GM12875 (cell line): ENCODE measurements at regions not wholly inside any gene's neighbourhood (a gene's known extent, or its start where the extent isn't known, plus 50 kb on each side); places are given as distances from the start of the nearest gene placed in this dataset.

Experiments
- H3K4me3 ChIP-seq: one replicate; pipeline ENCODE4 v1.5.1; 2011; ENCODE audit warnings: low read depth, low read length, control low read depth
- CTCF ChIP-seq: IDR thresholded peaks from 2 replicates; pipeline ENCODE4 v1.5.1; 2011; ENCODE audit warnings: low read depth, mild to moderate bottlenecking, control low read depth, inconsistent platforms, low read length, moderate library complexity, borderline replicate concordance; ENCODE audit not compliant: insufficient read depth

DNA sequence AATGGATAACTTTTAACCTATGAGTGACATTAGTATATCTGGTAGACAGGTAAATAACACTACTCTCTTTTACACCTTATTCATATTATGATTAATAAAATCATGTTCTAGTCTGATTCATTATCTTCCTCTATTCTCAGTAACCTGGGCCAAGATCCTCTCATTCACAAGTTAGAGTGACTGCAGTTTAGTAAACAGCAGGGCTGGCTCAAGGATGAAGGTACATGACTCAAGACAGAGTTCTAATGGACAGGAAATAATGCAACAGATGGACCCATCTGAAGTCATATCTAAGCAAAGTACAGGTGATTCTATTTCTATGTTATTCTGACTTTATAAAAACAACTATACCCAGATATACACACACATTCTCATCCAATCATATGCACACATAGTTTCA is 582.5 kb upstream of the CDH18 start:
- TF ChIP-seq CTCF, result no peak
- H3K4me3 ChIP-seq, result no peak overlapping the region

DNA sequence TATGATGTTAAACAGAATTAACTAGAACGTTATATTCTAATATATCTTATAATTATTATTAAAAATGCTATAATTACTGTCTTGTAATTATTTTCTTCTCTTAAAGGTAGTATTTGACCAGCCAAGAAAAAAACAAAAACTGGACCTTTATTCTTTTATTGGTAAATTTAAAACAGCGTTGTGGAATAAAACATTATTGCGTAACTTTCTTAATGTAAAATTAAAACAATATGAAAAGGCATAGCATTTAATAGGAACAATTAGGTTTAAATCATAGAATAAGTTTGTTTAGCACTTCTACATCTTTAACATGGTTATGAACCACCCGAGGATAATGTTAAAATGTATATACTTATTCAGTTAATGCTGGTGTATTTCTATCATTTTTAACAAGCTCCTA is 574.5 kb upstream of the CDH18 start:
- no peak for TF ChIP-seq CTCF
- H3K4me3 ChIP-seq, result no peak overlapping the region

GRCh38 chr5:20559845-20560244 is 571.8 kb upstream of the CDH18 start:
- no peak for TF ChIP-seq CTCF
- H3K4me3 ChIP-seq, result no peak overlapping the region

DNA sequence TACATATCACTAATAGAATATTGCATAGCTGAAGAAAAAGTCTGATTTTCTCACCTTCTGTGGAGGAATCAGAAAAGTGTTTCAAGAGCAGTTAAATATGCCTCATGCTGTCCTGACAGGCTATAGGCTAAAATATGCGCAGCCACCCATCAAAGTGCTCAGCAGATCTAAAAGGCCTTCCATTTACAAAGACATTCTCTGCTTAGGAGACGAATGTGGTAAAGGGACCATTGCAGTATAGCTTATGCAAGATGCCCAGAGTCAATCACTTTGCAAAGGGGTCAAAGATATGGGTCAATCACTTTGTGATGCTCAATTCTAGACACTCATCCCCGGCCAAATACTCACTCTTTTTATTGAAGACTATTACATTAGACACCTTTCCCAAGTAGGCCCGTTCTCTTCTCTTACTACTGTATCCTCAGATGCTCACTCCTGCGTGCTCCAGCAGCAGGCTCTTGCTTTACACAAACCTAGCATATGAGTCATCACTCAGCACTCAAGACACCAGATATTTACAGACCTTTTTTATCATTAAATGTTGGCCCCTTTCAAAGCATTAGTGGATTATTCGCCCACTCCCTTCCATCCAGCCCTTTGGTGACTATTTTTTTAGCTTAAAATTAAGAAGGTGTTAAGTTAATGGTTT is 568.2 kb upstream of the CDH18 start:
- TF ChIP-seq CTCF, result no peak
- H3K4me3 ChIP-seq, result no peak overlapping the region

DNA sequence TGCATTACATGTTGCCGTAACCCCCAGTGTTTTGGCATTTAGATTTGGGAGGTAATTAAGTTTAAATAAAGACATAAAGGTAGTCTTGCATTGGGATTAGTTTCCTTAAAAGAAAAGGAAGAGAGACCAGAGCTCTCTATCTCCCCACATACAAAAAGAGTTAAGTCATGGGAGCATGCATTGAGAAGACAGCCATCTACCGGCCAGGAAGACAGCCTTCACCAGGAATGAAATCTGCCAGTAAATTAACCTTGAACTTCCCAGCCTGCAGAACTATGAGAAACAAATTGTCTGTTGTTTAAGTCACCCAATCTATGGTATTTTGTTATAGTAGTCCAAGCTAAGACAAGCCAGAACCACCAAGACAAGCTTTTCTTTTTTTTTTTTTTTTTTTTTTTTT is 567.0 kb upstream of the CDH18 start:
- TF ChIP-seq CTCF, result no peak
- H3K4me3 ChIP-seq, result no peak overlapping the region

DNA sequence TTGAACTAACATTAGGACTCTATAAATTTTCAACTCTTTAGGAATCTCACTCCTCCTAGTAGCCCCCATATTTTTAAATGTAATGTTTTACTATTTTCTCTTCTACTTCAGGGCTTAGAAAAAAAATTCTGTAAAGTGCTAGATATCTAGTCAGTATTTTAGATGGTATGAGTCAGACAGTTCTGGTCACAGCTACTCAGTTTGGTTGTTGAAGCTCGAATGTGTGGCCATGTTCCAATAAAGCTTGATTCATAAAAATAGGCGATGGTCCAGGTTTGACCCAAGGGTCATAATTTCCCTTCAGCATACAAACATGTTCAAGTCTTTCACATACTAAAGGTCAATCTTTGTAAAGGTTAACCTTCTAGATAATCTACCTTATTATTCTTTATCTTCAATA is 566.0 kb upstream of the CDH18 start:
- H3K4me3 ChIP-seq, result no peak overlapping the region
- TF ChIP-seq CTCF, result no peak

- no peak overlapping the region for H3K4me3 ChIP-seq
- TF ChIP-seq CTCF, result no peak
These were observed 550.1 kb upstream of the CDH18 start for GRCh38 chr5:20537911-20538703.
